ENCODE measurements at regions not wholly inside any gene's neighbourhood (a gene's known extent, or its start where the extent isn't known, plus 50 kb on each side); places are given as distances from the start of the nearest gene placed in this dataset.
A peak's percentile ranks its signal among the peaks of the same experiment; 100 is the strongest.

DNA sequence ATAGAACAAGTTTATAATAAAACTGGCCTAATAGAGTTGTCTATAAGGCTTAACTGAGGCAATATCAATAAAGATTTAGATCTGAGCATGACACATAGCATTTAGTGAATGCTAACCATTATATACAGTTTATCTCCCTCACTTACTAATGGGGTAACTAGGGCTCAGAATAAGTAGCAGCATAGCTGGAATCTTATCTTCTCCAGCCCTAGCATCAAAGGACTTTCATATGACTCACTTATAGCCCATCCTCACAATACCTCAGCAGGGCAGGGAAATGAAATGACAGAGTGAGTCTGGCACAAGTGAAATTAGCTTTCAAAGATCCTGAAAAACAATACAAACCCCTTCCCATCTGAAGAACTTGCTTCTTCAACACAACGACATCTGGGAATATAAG, 362.9 kb downstream of the KIF20B start:
- Histone ChIP-seq H3K9me3 (ENCODE audit: control insufficient read depth, insufficient read depth, low read depth, low read length) (no peaks in the 10 kb centered on the region), H3K27ac (ENCODE audit: insufficient read depth, low read length) (no peak overlapping the region), H3K27me3 (ENCODE audit: control insufficient read depth, insufficient read depth, low read length) (no peaks in the 10 kb centered on the region), H3K79me2 (ENCODE audit: control insufficient read depth, insufficient read depth, low read length) (no peaks in the 10 kb centered on the region), H3K4me3 (replicated peaks in 1 of 4; ENCODE audit: control extremely low read depth in 1 of 4, insufficient read depth in 1 of 4, low read depth in 3 of 4, low read length in 4 of 4) (no peak overlapping the region), H3K9ac (ENCODE audit: insufficient read depth, low read length) (no peak overlapping the region), H4K20me1 (ENCODE audit: control insufficient read depth, extremely low read depth, insufficient read depth, low read length) (no peaks in the 10 kb centered on the region), H3K4me1 (ENCODE audit: control insufficient read depth, extremely low read depth, insufficient read depth, low read length) (no peaks in the 10 kb centered on the region), H3K4me2 (ENCODE audit: extremely low read depth, insufficient read depth, low read length) (no peak overlapping the region), H3K36me3 (ENCODE audit: control insufficient read depth, insufficient read depth, low read length) (no peaks in the 10 kb centered on the region), H2AFZ (ENCODE audit: low read length) (no peak overlapping the region)
- TF ChIP-seq EZH2 (IDR thresholded peaks at IDR 0.05; ENCODE audit: low read length, missing control alignments), result no peak
- no peak for TF ChIP-seq CTCF (conservative IDR thresholded peaks at IDR 0.05 in 1 of 2, IDR thresholded peaks at IDR 0.05 in 1 of 2; ENCODE audit: low read depth in 1 of 2, low read length in 2 of 2)
- peak in 1 of 2 donors; percentile 68 for DNase-seq (ENCODE audit: low read depth in 2 of 2)

DNA sequence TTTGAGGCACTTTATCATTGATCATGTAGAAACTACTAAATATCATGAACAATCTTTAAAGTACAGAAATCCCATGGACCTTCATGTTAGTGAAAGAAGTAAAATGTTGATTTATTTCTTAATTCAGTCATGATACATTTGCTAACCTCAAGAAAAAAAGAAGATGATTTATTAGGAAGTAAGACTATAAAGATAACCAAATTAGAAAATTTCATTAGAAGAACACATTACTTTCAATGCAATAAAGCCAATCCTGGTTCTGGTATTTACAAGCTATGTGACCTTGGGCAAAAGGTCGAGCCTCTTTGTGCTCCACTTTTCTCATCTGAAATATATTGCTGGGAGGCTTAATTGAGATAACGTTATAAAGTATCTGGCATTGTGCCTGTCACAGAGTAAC, 365.0 kb downstream of the KIF20B start:
- Histone ChIP-seq H3K9ac (ENCODE audit: insufficient read depth, low read length) (no peak overlapping the region), H3K36me3 (ENCODE audit: control insufficient read depth, insufficient read depth, low read length) (no peaks in the 10 kb centered on the region), H3K9me3 (ENCODE audit: control insufficient read depth, insufficient read depth, low read depth, low read length) (no peaks in the 10 kb centered on the region), H4K20me1 (ENCODE audit: control insufficient read depth, extremely low read depth, insufficient read depth, low read length) (no peaks in the 10 kb centered on the region), H3K4me3 (replicated peaks in 1 of 4; ENCODE audit: control extremely low read depth in 1 of 4, insufficient read depth in 1 of 4, low read depth in 3 of 4, low read length in 4 of 4) (no peak overlapping the region), H2AFZ (ENCODE audit: low read length) (no peak overlapping the region), H3K27me3 (ENCODE audit: control insufficient read depth, insufficient read depth, low read length) (no peaks in the 10 kb centered on the region), H3K79me2 (ENCODE audit: control insufficient read depth, insufficient read depth, low read length) (no peaks in the 10 kb centered on the region), H3K4me1 (ENCODE audit: control insufficient read depth, extremely low read depth, insufficient read depth, low read length) (no peaks in the 10 kb centered on the region), H3K27ac (ENCODE audit: insufficient read depth, low read length) (no peak overlapping the region), H3K4me2 (ENCODE audit: extremely low read depth, insufficient read depth, low read length) (no peak overlapping the region)
- TF ChIP-seq CTCF (conservative IDR thresholded peaks at IDR 0.05 in 1 of 2, IDR thresholded peaks at IDR 0.05 in 1 of 2; ENCODE audit: low read depth in 1 of 2, low read length in 2 of 2) (no peak), EZH2 (IDR thresholded peaks at IDR 0.05; ENCODE audit: low read length, missing control alignments) (no peak)
- no peak for DNase-seq (ENCODE audit: low read depth in 2 of 2)

DNA sequence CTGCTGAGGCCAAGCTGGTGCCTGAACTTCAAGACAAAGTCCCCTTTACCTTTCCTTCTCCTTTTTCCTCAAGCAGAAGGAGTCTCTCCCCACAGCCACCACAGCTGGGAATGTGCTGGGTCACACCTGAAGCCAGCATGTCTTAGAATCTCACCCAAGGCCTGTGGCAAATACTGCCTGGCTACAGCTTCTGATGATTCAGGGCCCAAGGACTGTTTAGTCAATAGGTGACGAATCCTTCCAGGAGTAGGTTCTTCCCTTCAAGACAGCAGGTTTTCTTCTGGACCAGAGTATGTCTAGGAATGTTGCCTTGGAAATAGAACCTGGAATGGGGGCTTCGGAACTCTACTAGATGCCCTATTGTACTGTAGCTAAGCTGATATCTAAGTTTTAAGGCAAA, 374.6 kb downstream of the KIF20B start:
- Histone ChIP-seq H3K4me1 (ENCODE audit: control insufficient read depth, extremely low read depth, insufficient read depth, low read length) (no peaks in the 10 kb centered on the region), H3K27ac (ENCODE audit: insufficient read depth, low read length) (no peak overlapping the region), H4K20me1 (ENCODE audit: control insufficient read depth, extremely low read depth, insufficient read depth, low read length) (no peaks in the 10 kb centered on the region), H3K9ac (ENCODE audit: insufficient read depth, low read length) (no peak overlapping the region), H3K27me3 (ENCODE audit: control insufficient read depth, insufficient read depth, low read length) (no peaks in the 10 kb centered on the region), H3K79me2 (ENCODE audit: control insufficient read depth, insufficient read depth, low read length) (no peaks in the 10 kb centered on the region), H3K9me3 (ENCODE audit: control insufficient read depth, insufficient read depth, low read depth, low read length) (no peaks in the 10 kb centered on the region), H2AFZ (ENCODE audit: low read length) (no peak overlapping the region), H3K36me3 (ENCODE audit: control insufficient read depth, insufficient read depth, low read length) (no peaks in the 10 kb centered on the region), H3K4me2 (ENCODE audit: extremely low read depth, insufficient read depth, low read length) (no peak overlapping the region), H3K4me3 (replicated peaks in 1 of 4; ENCODE audit: control extremely low read depth in 1 of 4, insufficient read depth in 1 of 4, low read depth in 3 of 4, low read length in 4 of 4) (no peak overlapping the region)
- DNase-seq (ENCODE audit: low read depth in 2 of 2), result no peak
- TF ChIP-seq CTCF (conservative IDR thresholded peaks at IDR 0.05 in 1 of 2, IDR thresholded peaks at IDR 0.05 in 1 of 2; ENCODE audit: low read depth in 1 of 2, low read length in 2 of 2) (no peak), EZH2 (IDR thresholded peaks at IDR 0.05; ENCODE audit: low read length, missing control alignments) (no peak)

Data from fibroblast of lung (primary cell).